MM.1S (cell line): ENCODE measurements at regions not wholly inside any gene's neighbourhood (a gene's known extent, or its start where the extent isn't known, plus 50 kb on each side); places are given as distances from the start of the nearest gene placed in this dataset.

Experiments used
- DNase-seq: peaks from one replicate; pipeline ENCODE4 v3.0.0-alpha.2; 2015
- H2AFZ ChIP-seq: fragments of 300-600 bp; sonication (generic); 2 replicates; pipeline ENCODE4 v1.6.0; 2016; ENCODE audit warnings: antibody characterized with exemption, low read length
- H3F3A ChIP-seq: fragments of 300-600 bp; sonication (generic); 2 replicates; pipeline ENCODE4 v1.6.1; 2016; ENCODE audit warnings: mild to moderate bottlenecking, antibody characterized with exemption, low read length, moderate library complexity, mixed read lengths; ENCODE audit not compliant: insufficient read depth
- H3K27ac ChIP-seq: fragments of 300-600 bp; sonication (generic); 2 replicates; pipeline ENCODE4 v1.5.1; 2016; ENCODE audit warnings: mild to moderate bottlenecking, low read length
- H3K27me3 ChIP-seq: fragments of 300-600 bp; sonication (generic); replicated peaks from 2 replicates; pipeline ENCODE4 v1.6.0; 2016; ENCODE audit warnings: low read length; ENCODE audit not compliant: insufficient read depth
- H3K36me3 ChIP-seq: fragments of 300-600 bp; sonication (generic); replicated peaks from 2 replicates; pipeline ENCODE4 v1.6.1; 2016; ENCODE audit warnings: mild to moderate bottlenecking, low read length, mixed read lengths; ENCODE audit not compliant: insufficient read depth
- H3K4me1 ChIP-seq: fragments of 300-600 bp; sonication (generic); 2 replicates; pipeline ENCODE4 v1.6.1; 2016; ENCODE audit warnings: low read length, mixed read lengths
- H3K4me2 ChIP-seq: fragments of 300-600 bp; sonication (generic); 2 replicates; pipeline ENCODE4 v1.6.0; 2016; ENCODE audit warnings: low read depth, low read length
- H3K4me3 ChIP-seq: fragments of 300-600 bp; sonication (generic); 2 replicates; pipeline ENCODE4 v1.5.1; 2016; ENCODE audit warnings: low read length, mixed read lengths
- H3K79me2 ChIP-seq: fragments of 300-600 bp; sonication (generic); 2 replicates; pipeline ENCODE4 v1.6.1; 2016; ENCODE audit warnings: mixed run types, low read length, mixed read lengths
- H3K9ac ChIP-seq: fragments of 300-600 bp; sonication (generic); 2 replicates; pipeline ENCODE4 v1.6.1; 2016; ENCODE audit warnings: low read length, mixed read lengths
- H3K9me2 ChIP-seq: fragments of 300-600 bp; sonication (generic); replicated peaks from 2 replicates; pipeline ENCODE4 v1.6.1; 2016; ENCODE audit warnings: mild to moderate bottlenecking, low read length, mixed read lengths; ENCODE audit not compliant: insufficient read depth
- H3K9me3 ChIP-seq: fragments of 300-600 bp; sonication (generic); replicated peaks from 2 replicates; pipeline ENCODE4 v1.6.1; 2016; ENCODE audit warnings: mild to moderate bottlenecking, low read length, mixed read lengths; ENCODE audit not compliant: insufficient read depth
- H4K20me1 ChIP-seq: fragments of 300-600 bp; sonication (generic); 2 replicates; pipeline ENCODE4 v1.6.1; 2016; ENCODE audit warnings: mild to moderate bottlenecking, low read length, moderate library complexity, mixed read lengths; ENCODE audit not compliant: insufficient read depth
- CTCF ChIP-seq: fragments of 300-600 bp; sonication (generic); IDR thresholded peaks from 2 replicates; pipeline ENCODE4 v1.5.1; 2016; ENCODE audit warnings: antibody characterized with exemption, low read length, mixed read lengths
- EZH2 ChIP-seq: fragments of 300-600 bp; sonication (generic); optimal IDR thresholded peaks from 2 replicates; pipeline ENCODE3; 2017; ENCODE audit warnings: low read depth, mild to moderate bottlenecking, antibody characterized with exemption, low read length, mixed read lengths
- EZH2phosphoT487 ChIP-seq: fragments of 300-600 bp; sonication (generic); IDR thresholded peaks from 2 replicates; pipeline ENCODE4 v1.6.1; 2018; ENCODE audit warnings: antibody characterized with exemption, low read length

- Histone ChIP-seq H3K9me2 (no peaks in the 10 kb centered on the region), H3K27ac (no peak overlapping the region), H3K4me2 (no peak overlapping the region), H3K9me3 (no peaks in the 10 kb centered on the region), H2AFZ (no peak overlapping the region), H3K9ac (no peak overlapping the region), H3K79me2 (no peaks in the 10 kb centered on the region), H4K20me1 (no peaks in the 10 kb centered on the region), H3K4me3 (no peak overlapping the region), H3K4me1 (no peaks in the 10 kb centered on the region; the same call in 1 of the 2 replicates), H3K36me3 (no peaks in the 10 kb centered on the region), H3F3A (no peaks in the 10 kb centered on the region), H3K27me3 (no peaks in the 10 kb centered on the region)
- no peak for DNase-seq
- TF ChIP-seq EZH2phosphoT487 (no peak), CTCF (no peak), EZH2 (no peak)
Observed at GRCh38 chr5:42963412-42963811, 76.7 kb downstream of the ANXA2R start.

- Histone ChIP-seq H3K36me3 (no peaks in the 10 kb centered on the region), H2AFZ (no peak overlapping the region), H3K27ac (no peak overlapping the region), H3K4me3 (no peak overlapping the region), H4K20me1 (no peaks in the 10 kb centered on the region), H3K4me1 (no peaks in the 10 kb centered on the region; the same call in 1 of the 2 replicates), H3K9me3 (no peaks in the 10 kb centered on the region), H3F3A (no peaks in the 10 kb centered on the region), H3K4me2 (no peak overlapping the region), H3K79me2 (no peaks in the 10 kb centered on the region), H3K9ac (no peak overlapping the region), H3K27me3 (no peaks in the 10 kb centered on the region), H3K9me2 (no peaks in the 10 kb centered on the region)
- DNase-seq, result no peak
- TF ChIP-seq EZH2phosphoT487 (no peak), CTCF (no peak), EZH2 (no peak)
Observed at GRCh38 chr5:42962124-42962523, 78.0 kb downstream of the ANXA2R start.

DNA sequence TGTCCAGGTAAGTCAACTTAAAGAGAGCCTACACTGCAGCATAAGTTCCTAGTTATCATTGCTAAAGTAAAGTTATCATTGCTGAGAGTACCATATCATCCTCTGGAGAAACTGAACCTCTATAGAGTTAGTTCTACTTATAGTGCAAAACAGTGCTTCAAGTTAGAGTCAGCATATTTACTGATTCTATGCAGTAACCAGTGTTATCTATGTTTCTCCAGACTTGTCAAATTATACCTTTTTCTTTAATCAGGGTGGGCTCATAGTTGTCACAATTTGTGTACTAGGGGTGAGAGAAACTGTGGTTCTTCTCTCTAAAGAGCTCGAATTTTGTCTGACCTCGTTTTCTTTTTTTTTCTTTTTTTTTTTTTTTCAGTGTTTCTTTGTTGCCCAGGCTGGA is 79.6 kb downstream of the ANXA2R start:
- no peak for DNase-seq
- H3K9me3 ChIP-seq, result no peaks in the 10 kb centered on the region
- H2AFZ ChIP-seq, result no peak overlapping the region
- H3K27me3 ChIP-seq, result no peaks in the 10 kb centered on the region
- no peak overlapping the region for H3K4me2 ChIP-seq
- no peaks in the 10 kb centered on the region for H3K79me2 ChIP-seq
- no peak overlapping the region for H3K9ac ChIP-seq
- no peaks in the 10 kb centered on the region for H3K9me2 ChIP-seq
- no peak overlapping the region for H3K27ac ChIP-seq
- no peak for TF ChIP-seq EZH2
- TF ChIP-seq EZH2phosphoT487, result no peak
- TF ChIP-seq CTCF, result no peak
- H3K4me1 ChIP-seq, result no peaks in the 10 kb centered on the region; the same call in 1 of the 2 replicates
- H3K36me3 ChIP-seq, result no peaks in the 10 kb centered on the region
- no peaks in the 10 kb centered on the region for H4K20me1 ChIP-seq
- no peak overlapping the region for H3K4me3 ChIP-seq
- H3F3A ChIP-seq, result no peaks in the 10 kb centered on the region
